ENCODE measurements at regions not wholly inside any gene's neighbourhood (a gene's known extent, or its start where the extent isn't known, plus 50 kb on each side); places are given as distances from the start of the nearest gene placed in this dataset.

GRCh38 chr12:124411281-124411878 is 116.5 kb downstream of the RFLNA start:
- H3K4me3 ChIP-seq (ENCODE audit: low read length) = no peak overlapping the region
- TF ChIP-seq CTCF (IDR thresholded peaks at IDR 0.05; ENCODE audit: insufficient read depth, low read depth, low read length, missing control alignments) = no peak
- peak; percentile 95 for DNase-seq (ENCODE audit: low read depth)

GRCh38 chr12:124410354-124411175 is 115.7 kb downstream of the RFLNA start:
- TF ChIP-seq CTCF (IDR thresholded peaks at IDR 0.05; ENCODE audit: insufficient read depth, low read depth, low read length, missing control alignments) = no peak
- H3K4me3 ChIP-seq (ENCODE audit: low read length) = no peak overlapping the region

GRCh38 chr12:124408822-124409517 is 114.1 kb downstream of the RFLNA start:
- no peak for TF ChIP-seq CTCF (IDR thresholded peaks at IDR 0.05; ENCODE audit: insufficient read depth, low read depth, low read length, missing control alignments)
- DNase-seq (ENCODE audit: low read depth) = no peak
- no peak overlapping the region for H3K4me3 ChIP-seq (ENCODE audit: low read length)

More at GRCh38 chr12:124410354-124411175, 115.7 kb downstream of the RFLNA start:
- no peak for DNase-seq (ENCODE audit: low read depth)

- no peak for TF ChIP-seq CTCF (IDR thresholded peaks at IDR 0.05; ENCODE audit: insufficient read depth, low read depth, low read length, missing control alignments)
- DNase-seq (ENCODE audit: low read depth) = no peak
- H3K4me3 ChIP-seq (ENCODE audit: low read length) = no peak overlapping the region
Observed at GRCh38 chr12:124407074-124407473, 112.2 kb downstream of the RFLNA start.

- TF ChIP-seq CTCF (IDR thresholded peaks at IDR 0.05; ENCODE audit: insufficient read depth, low read depth, low read length, missing control alignments) = no peak
- H3K4me3 ChIP-seq (ENCODE audit: low read length) = no peak overlapping the region
- no peak for DNase-seq (ENCODE audit: low read depth)
Observed at GRCh38 chr12:124406043-124406442, 111.2 kb downstream of the RFLNA start.

- no peak for TF ChIP-seq CTCF (IDR thresholded peaks at IDR 0.05; ENCODE audit: insufficient read depth, low read depth, low read length, missing control alignments)
- no peak overlapping the region for H3K4me3 ChIP-seq (ENCODE audit: low read length)
- DNase-seq (ENCODE audit: low read depth) = no peak
Observed at GRCh38 chr12:124405592-124405991, 110.7 kb downstream of the RFLNA start.

Data from epithelial cell of esophagus (primary cell).